Epithelial cell of proximal tubule (primary cell): ENCODE measurements at regions not wholly inside any gene's neighbourhood (a gene's known extent, or its start where the extent isn't known, plus 50 kb on each side); places are given as distances from the start of the nearest gene placed in this dataset.

Source experiments
- DNase-seq: peaks from one replicate; pipeline ENCODE4 v3.0.0-alpha.2; 2011; ENCODE audit warnings: low read depth
- H3K4me3 ChIP-seq: 2 replicates; pipeline ENCODE4 v1.5.1; 2011; ENCODE audit warnings: low read depth, mild to moderate bottlenecking, low read length
- TF ChIP-seq, protein P1 (sequence below): conservative IDR thresholded peaks from 2 replicates; pipeline ENCODE4 v1.5.1; 2012; ENCODE audit warnings: low read depth, mild to moderate bottlenecking, low read length

DNA sequence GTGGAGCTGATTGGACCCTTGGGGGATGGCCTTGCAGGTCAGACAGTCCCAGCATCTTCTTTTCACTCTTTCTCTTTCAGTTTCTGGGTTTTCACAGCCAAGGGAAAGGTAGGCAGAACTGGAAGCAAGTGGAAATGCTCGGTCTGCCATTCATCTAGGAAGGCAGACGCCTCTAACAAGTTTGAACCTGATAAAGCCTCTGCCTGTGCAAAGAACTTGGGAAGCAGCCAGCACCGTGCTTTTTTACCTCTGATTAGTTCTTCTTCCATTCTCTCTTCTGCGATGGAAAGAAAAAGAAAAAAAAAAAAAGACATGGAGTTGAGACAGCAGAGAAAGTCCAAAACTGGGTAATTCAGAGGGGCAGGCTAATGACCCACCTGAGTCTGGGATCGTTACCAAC is 997.8 kb upstream of the EEF2KMT start:
- TF ChIP-seq, protein P1, sequence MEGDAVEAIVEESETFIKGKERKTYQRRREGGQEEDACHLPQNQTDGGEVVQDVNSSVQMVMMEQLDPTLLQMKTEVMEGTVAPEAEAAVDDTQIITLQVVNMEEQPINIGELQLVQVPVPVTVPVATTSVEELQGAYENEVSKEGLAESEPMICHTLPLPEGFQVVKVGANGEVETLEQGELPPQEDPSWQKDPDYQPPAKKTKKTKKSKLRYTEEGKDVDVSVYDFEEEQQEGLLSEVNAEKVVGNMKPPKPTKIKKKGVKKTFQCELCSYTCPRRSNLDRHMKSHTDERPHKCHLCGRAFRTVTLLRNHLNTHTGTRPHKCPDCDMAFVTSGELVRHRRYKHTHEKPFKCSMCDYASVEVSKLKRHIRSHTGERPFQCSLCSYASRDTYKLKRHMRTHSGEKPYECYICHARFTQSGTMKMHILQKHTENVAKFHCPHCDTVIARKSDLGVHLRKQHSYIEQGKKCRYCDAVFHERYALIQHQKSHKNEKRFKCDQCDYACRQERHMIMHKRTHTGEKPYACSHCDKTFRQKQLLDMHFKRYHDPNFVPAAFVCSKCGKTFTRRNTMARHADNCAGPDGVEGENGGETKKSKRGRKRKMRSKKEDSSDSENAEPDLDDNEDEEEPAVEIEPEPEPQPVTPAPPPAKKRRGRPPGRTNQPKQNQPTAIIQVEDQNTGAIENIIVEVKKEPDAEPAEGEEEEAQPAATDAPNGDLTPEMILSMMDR, result no peak
- DNase-seq, result no peak
- no peak overlapping the region for H3K4me3 ChIP-seq

DNA sequence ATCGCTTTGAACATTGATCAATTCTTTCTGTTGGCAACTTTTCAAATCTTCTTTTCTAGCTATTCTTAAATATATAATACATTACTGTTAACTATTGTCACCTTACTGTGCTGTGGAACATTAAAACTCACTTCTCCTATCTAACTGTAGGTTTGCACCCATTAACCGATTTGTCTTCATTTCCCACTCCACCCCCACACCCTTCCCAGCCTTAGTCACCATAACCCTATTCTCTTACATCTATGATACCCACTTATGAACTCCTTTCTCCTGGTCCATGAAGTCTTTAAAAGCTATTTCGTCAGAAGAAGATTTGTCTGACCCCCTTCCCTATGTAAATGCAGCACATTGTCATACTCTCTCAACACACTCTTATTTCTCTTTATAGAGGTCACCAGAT is 993.4 kb upstream of the EEF2KMT start:
- no peak overlapping the region for H3K4me3 ChIP-seq
- TF ChIP-seq, protein P1, result no peak
- no peak for DNase-seq

GRCh38 chr16:6081320-6081976 is 983.9 kb upstream of the EEF2KMT start:
- TF ChIP-seq, protein P1, result peak; percentile 70
- DNase-seq, result no peak
- H3K4me3 ChIP-seq, result no peak overlapping the region

DNA sequence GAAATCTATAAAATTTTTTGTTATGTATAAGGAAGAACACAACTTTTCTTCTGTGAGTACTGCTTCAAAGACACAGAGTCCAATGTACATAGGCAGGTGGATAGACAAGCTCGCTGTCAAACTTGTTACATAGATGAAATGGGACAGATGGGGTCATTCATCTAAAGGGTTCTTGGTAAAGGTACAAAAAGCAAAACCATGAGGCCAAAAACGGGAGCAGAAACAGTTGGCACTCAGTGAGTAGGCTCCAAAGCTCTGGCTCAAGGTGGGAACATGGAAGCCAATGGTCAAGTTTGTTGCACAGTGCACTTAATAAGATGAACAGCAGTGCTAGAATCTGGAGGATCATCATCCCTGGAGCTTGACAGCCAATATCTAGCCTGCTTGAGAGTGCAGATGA is 979.0 kb upstream of the EEF2KMT start:
- no peak overlapping the region for H3K4me3 ChIP-seq
- DNase-seq, result no peak
- TF ChIP-seq, protein P1, result no peak

DNA sequence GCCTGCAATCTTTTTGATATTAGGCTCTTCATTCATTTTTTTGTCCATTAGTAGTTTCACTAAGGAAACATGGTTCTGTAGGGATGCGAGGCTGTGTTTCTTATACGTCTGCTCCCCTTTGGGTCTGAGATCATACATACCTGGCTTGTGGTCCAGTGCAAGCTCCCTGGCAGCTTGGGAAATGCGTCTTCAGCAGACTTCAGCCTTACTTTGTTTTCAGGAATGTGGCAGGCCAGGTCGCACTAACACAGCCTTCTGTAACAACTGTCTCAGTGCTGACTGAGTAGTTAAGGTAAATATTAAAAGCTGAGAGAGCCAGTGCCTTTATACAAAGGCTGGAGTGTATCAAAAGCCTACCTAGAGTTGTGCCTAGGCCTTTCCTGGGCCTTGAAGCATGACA is 970.5 kb upstream of the EEF2KMT start:
- H3K4me3 ChIP-seq, result no peak overlapping the region
- TF ChIP-seq, protein P1, result no peak
- DNase-seq, result no peak

DNA sequence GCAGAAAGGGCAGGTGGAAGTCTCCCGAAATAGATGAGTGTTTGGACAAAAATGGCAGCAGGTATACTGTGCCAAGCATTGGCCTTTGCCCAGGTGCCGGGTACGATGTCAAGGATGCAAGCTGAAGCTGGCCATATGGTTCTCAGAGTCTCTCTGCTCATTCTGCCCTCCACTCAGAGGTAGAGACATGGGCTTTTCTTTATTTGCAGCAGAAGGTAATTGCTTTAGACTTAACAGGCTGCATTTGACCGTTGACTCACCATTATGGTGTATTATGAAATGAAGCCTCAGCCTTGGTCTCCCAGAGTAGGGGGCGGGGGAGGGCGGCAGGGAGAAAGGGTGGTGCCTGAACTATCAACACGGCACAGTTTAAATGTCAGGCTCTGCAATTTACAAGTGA is 969.1 kb upstream of the EEF2KMT start:
- no peak overlapping the region for H3K4me3 ChIP-seq

DNA sequence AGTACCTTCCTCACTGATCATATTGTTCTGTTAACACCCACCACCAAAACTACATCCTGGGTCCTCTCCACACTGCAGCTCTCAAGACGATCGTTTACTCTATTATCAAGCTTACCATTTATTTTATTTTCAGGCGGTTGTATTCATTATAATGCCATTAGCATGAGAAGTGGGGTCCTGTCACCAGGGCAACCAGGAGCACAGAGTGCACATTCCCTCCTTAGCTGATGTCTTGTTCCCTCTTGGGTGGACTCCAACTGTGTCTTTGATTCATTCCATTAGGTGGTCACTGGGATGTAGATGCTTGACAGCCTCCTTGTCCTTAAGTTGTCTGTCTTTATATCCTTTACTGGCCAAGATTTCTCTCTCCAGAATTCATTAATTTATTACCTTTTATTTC is 965.9 kb upstream of the EEF2KMT start:
- no peak for DNase-seq
- H3K4me3 ChIP-seq, result no peak overlapping the region
- TF ChIP-seq, protein P1, result no peak

More for the DNA sequence above, 969.1 kb upstream of the EEF2KMT start:
- DNase-seq, result no peak
- TF ChIP-seq, protein P1, result no peak
